Peyer's patch (tissue), 4 donors: ENCODE measurements at regions not wholly inside any gene's neighbourhood (a gene's known extent, or its start where the extent isn't known, plus 50 kb on each side); places are given as distances from the start of the nearest gene placed in this dataset.

Experiments used
- POLR2A ChIP-seq, 2 donors: fragments of 450-650 bp; IDR thresholded peaks; one replicate each; pipeline ENCODE4 v1.5.1; 2017; ENCODE audit warnings: antibody characterized with exemption in 2 of 2, mild to moderate bottlenecking in 2 of 2, moderate library complexity in 2 of 2
- TF ChIP-seq, protein P1 (sequence below), 6 experiments: fragments of 450-650 bp in 4 of 6; fragments of 200-600 bp in 2 of 6; sonication (generic) in 1 of 6; IDR thresholded peaks; one replicate each; pipeline ENCODE4 v1.5.1; 2017 to 2019; ENCODE audit warnings: antibody characterized with exemption in 6 of 6, mild to moderate bottlenecking in 3 of 6, moderate library complexity in 1 of 6

DNA sequence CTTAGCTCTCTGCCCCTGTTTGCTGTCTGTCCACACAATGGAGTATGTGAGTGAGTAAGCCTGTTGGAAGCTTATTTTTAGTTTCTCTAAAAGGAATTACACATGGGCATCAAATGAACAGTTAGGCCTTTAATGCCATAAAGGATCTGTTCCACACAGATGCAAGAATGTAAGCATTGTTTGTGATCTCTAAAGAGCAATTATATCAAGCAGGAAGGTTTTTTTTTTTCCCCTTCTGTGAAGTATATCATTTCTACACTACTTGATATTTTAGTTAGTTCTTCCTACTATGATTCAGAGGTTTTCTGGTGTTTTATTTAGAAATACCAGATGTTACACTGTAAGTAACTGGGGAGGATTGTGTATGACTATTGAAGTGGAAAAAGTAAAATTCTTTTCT lies 627.5 kb downstream of the COL12A1 start:
- no peak for TF ChIP-seq POLR2A (IDR thresholded peaks at IDR 0.05)
- TF ChIP-seq, protein P1, sequence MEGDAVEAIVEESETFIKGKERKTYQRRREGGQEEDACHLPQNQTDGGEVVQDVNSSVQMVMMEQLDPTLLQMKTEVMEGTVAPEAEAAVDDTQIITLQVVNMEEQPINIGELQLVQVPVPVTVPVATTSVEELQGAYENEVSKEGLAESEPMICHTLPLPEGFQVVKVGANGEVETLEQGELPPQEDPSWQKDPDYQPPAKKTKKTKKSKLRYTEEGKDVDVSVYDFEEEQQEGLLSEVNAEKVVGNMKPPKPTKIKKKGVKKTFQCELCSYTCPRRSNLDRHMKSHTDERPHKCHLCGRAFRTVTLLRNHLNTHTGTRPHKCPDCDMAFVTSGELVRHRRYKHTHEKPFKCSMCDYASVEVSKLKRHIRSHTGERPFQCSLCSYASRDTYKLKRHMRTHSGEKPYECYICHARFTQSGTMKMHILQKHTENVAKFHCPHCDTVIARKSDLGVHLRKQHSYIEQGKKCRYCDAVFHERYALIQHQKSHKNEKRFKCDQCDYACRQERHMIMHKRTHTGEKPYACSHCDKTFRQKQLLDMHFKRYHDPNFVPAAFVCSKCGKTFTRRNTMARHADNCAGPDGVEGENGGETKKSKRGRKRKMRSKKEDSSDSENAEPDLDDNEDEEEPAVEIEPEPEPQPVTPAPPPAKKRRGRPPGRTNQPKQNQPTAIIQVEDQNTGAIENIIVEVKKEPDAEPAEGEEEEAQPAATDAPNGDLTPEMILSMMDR (IDR thresholded peaks at IDR 0.05), result no peak
